OCI-LY7 (cell line): ENCODE measurements at regions not wholly inside any gene's neighbourhood (a gene's known extent, or its start where the extent isn't known, plus 50 kb on each side); places are given as distances from the start of the nearest gene placed in this dataset.

Experiments
- EZH2phosphoT487 ChIP-seq: fragments of 200-600 bp; sonication (generic); IDR thresholded peaks from 2 replicates; pipeline ENCODE4 v1.6.1; 2018; ENCODE audit warnings: low read depth, borderline replicate concordance, mild to moderate bottlenecking, mixed run types, antibody characterized with exemption, low read length, moderate library complexity, mixed read lengths
- TF ChIP-seq, protein P1 (sequence below): fragments of 200-600 bp; sonication (generic); conservative IDR thresholded peaks from 2 replicates; pipeline ENCODE4 v1.5.1; 2014; ENCODE audit warnings: mild to moderate bottlenecking, antibody characterized with exemption, low read length, moderate library complexity, mixed read lengths

- TF ChIP-seq, protein P1, sequence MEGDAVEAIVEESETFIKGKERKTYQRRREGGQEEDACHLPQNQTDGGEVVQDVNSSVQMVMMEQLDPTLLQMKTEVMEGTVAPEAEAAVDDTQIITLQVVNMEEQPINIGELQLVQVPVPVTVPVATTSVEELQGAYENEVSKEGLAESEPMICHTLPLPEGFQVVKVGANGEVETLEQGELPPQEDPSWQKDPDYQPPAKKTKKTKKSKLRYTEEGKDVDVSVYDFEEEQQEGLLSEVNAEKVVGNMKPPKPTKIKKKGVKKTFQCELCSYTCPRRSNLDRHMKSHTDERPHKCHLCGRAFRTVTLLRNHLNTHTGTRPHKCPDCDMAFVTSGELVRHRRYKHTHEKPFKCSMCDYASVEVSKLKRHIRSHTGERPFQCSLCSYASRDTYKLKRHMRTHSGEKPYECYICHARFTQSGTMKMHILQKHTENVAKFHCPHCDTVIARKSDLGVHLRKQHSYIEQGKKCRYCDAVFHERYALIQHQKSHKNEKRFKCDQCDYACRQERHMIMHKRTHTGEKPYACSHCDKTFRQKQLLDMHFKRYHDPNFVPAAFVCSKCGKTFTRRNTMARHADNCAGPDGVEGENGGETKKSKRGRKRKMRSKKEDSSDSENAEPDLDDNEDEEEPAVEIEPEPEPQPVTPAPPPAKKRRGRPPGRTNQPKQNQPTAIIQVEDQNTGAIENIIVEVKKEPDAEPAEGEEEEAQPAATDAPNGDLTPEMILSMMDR: no peak
- TF ChIP-seq EZH2phosphoT487: no peak
Measured at GRCh38 chr1:69148731-69149130, 419.0 kb upstream of the LRRC7 start.
